ENCODE measurements at regions not wholly inside any gene's neighbourhood (a gene's known extent, or its start where the extent isn't known, plus 50 kb on each side); places are given as distances from the start of the nearest gene placed in this dataset.
"Not testable (repeated sequence)": the region's sequence is repeated elsewhere in the genome, so short reads cannot be mapped to it uniquely, and the experiment has no call there.

GRCh38 chr6:168841609-168842278 is 400.8 kb downstream of the SMOC2 start:
- DNase-seq: no peak

GRCh38 chr6:168840932-168841331 is 399.9 kb downstream of the SMOC2 start:
- not testable (repeated sequence) for DNase-seq

GRCh38 chr6:168840299-168840698 is 399.3 kb downstream of the SMOC2 start:
- DNase-seq: not testable (repeated sequence)

- no peak for DNase-seq
Measured at GRCh38 chr6:168838037-168838399, 397.0 kb downstream of the SMOC2 start.

GRCh38 chr6:168837254-168838036 is 396.5 kb downstream of the SMOC2 start:
- DNase-seq: no peak

GRCh38 chr6:168835991-168836390 is 395.0 kb downstream of the SMOC2 start:
- no peak for DNase-seq

GRCh38 chr6:168834801-168835200 is 393.8 kb downstream of the SMOC2 start:
- no peak for DNase-seq

GRCh38 chr6:168834042-168834587 is 393.1 kb downstream of the SMOC2 start:
- DNase-seq: no peak

- DNase-seq: no peak
Measured at GRCh38 chr6:168828800-168829199, 387.8 kb downstream of the SMOC2 start.

- no peak for DNase-seq
Measured at GRCh38 chr6:168828035-168828434, 387.1 kb downstream of the SMOC2 start.

- no peak for DNase-seq
Measured at GRCh38 chr6:168827586-168827871, 386.5 kb downstream of the SMOC2 start.

- DNase-seq: no peak
Measured at GRCh38 chr6:168826726-168827585, 386.0 kb downstream of the SMOC2 start.

GRCh38 chr6:168826078-168826390 is 385.1 kb downstream of the SMOC2 start:
- DNase-seq: no peak

- no peak for DNase-seq
Measured at GRCh38 chr6:168825226-168826077, 384.5 kb downstream of the SMOC2 start.

- no peak for DNase-seq
Measured at GRCh38 chr6:168823397-168824212, 382.6 kb downstream of the SMOC2 start.

- no peak for DNase-seq
Measured at GRCh38 chr6:168822376-168822775, 381.4 kb downstream of the SMOC2 start.

- no peak for DNase-seq
Measured at GRCh38 chr6:168819546-168819945, 378.6 kb downstream of the SMOC2 start.

- DNase-seq: no peak
Measured at GRCh38 chr6:168817558-168818159, 376.7 kb downstream of the SMOC2 start.

GRCh38 chr6:168815229-168815628 is 374.2 kb downstream of the SMOC2 start:
- DNase-seq: no peak

- DNase-seq: no peak
Measured at GRCh38 chr6:168808232-168808631, 367.2 kb downstream of the SMOC2 start.

GRCh38 chr6:168804331-168804730 is 363.3 kb downstream of the SMOC2 start:
- no peak for DNase-seq

Measured in midbrain (tissue), 1 donor.